ENCODE measurements at regions not wholly inside any gene's neighbourhood (a gene's known extent, or its start where the extent isn't known, plus 50 kb on each side); places are given as distances from the start of the nearest gene placed in this dataset.

GRCh38 chr5:107072967-107073366 is 597.8 kb downstream of the EFNA5 start:
- H3K4me1 ChIP-seq (ENCODE audit: control insufficient read depth in 2 of 2, insufficient read depth in 2 of 2, low read length in 2 of 2), result no peaks in the 10 kb centered on the region
- no peak overlapping the region for H3K27ac ChIP-seq (ENCODE audit: low read depth in 2 of 2, low read length in 2 of 2)
- H3K27me3 ChIP-seq (ENCODE audit: control insufficient read depth in 2 of 2, insufficient read depth in 2 of 2, low read length in 2 of 2), result no peaks in the 10 kb centered on the region
- no peaks in the 10 kb centered on the region for H3K36me3 ChIP-seq (ENCODE audit: control insufficient read depth in 2 of 2, insufficient read depth in 2 of 2, low read length in 2 of 2)
- no peak overlapping the region for H3K9ac ChIP-seq (ENCODE audit: low read depth in 1 of 2, low read length in 2 of 2)
- H3K4me3 ChIP-seq (ENCODE audit: low read length in 2 of 2), result no peak overlapping the region
- H3K9me3 ChIP-seq (ENCODE audit: control insufficient read depth in 2 of 2, low read length in 2 of 2), result peaks cover 0 to 2% of the 10 kb centered on the region in 2 donors

- Histone ChIP-seq H3K9me3 (ENCODE audit: control insufficient read depth in 2 of 2, low read length in 2 of 2) (peaks cover 0 to 2% of the 10 kb centered on the region in 2 donors), H3K4me1 (ENCODE audit: control insufficient read depth in 2 of 2, insufficient read depth in 2 of 2, low read length in 2 of 2) (no peaks in the 10 kb centered on the region), H3K27me3 (ENCODE audit: control insufficient read depth in 2 of 2, insufficient read depth in 2 of 2, low read length in 2 of 2) (no peaks in the 10 kb centered on the region), H3K9ac (ENCODE audit: low read depth in 1 of 2, low read length in 2 of 2) (no peak overlapping the region), H3K4me3 (ENCODE audit: low read length in 2 of 2) (no peak overlapping the region), H3K27ac (ENCODE audit: low read depth in 2 of 2, low read length in 2 of 2) (no peak overlapping the region), H3K36me3 (ENCODE audit: control insufficient read depth in 2 of 2, insufficient read depth in 2 of 2, low read length in 2 of 2) (no peaks in the 10 kb centered on the region)
Observed at GRCh38 chr5:107072440-107072839, 598.3 kb downstream of the EFNA5 start.

GRCh38 chr5:107068782-107069181 is 602.0 kb downstream of the EFNA5 start:
- H3K36me3 ChIP-seq (ENCODE audit: control insufficient read depth in 2 of 2, insufficient read depth in 2 of 2, low read length in 2 of 2), result no peaks in the 10 kb centered on the region
- H3K9ac ChIP-seq (ENCODE audit: low read depth in 1 of 2, low read length in 2 of 2), result no peak overlapping the region
- H3K27ac ChIP-seq (ENCODE audit: low read depth in 2 of 2, low read length in 2 of 2), result no peak overlapping the region
- H3K9me3 ChIP-seq (ENCODE audit: control insufficient read depth in 2 of 2, low read length in 2 of 2), result peaks cover 0 to 2% of the 10 kb centered on the region in 2 donors
- no peak overlapping the region for H3K4me3 ChIP-seq (ENCODE audit: low read length in 2 of 2)
- no peaks in the 10 kb centered on the region for H3K4me1 ChIP-seq (ENCODE audit: control insufficient read depth in 2 of 2, insufficient read depth in 2 of 2, low read length in 2 of 2)
- H3K27me3 ChIP-seq (ENCODE audit: control insufficient read depth in 2 of 2, insufficient read depth in 2 of 2, low read length in 2 of 2), result no peaks in the 10 kb centered on the region

GRCh38 chr5:107067395-107067794 is 603.3 kb downstream of the EFNA5 start:
- no peaks in the 10 kb centered on the region for H3K4me1 ChIP-seq (ENCODE audit: control insufficient read depth in 2 of 2, insufficient read depth in 2 of 2, low read length in 2 of 2)
- H3K27me3 ChIP-seq (ENCODE audit: control insufficient read depth in 2 of 2, insufficient read depth in 2 of 2, low read length in 2 of 2), result no peaks in the 10 kb centered on the region
- no peaks in the 10 kb centered on the region for H3K36me3 ChIP-seq (ENCODE audit: control insufficient read depth in 2 of 2, insufficient read depth in 2 of 2, low read length in 2 of 2)
- H3K4me3 ChIP-seq (ENCODE audit: low read length in 2 of 2), result no peak overlapping the region
- H3K9me3 ChIP-seq (ENCODE audit: control insufficient read depth in 2 of 2, low read length in 2 of 2), result peaks cover 0 to 2% of the 10 kb centered on the region in 2 donors
- H3K9ac ChIP-seq (ENCODE audit: low read depth in 1 of 2, low read length in 2 of 2), result no peak overlapping the region
- H3K27ac ChIP-seq (ENCODE audit: low read depth in 2 of 2, low read length in 2 of 2), result no peak overlapping the region

- H3K4me3 ChIP-seq (ENCODE audit: low read length in 2 of 2), result no peak overlapping the region
- H3K36me3 ChIP-seq (ENCODE audit: control insufficient read depth in 2 of 2, insufficient read depth in 2 of 2, low read length in 2 of 2), result no peaks in the 10 kb centered on the region
- H3K27me3 ChIP-seq (ENCODE audit: control insufficient read depth in 2 of 2, insufficient read depth in 2 of 2, low read length in 2 of 2), result no peaks in the 10 kb centered on the region
- H3K4me1 ChIP-seq (ENCODE audit: control insufficient read depth in 2 of 2, insufficient read depth in 2 of 2, low read length in 2 of 2), result no peaks in the 10 kb centered on the region
- no peak overlapping the region for H3K9ac ChIP-seq (ENCODE audit: low read depth in 1 of 2, low read length in 2 of 2)
- no peak overlapping the region for H3K27ac ChIP-seq (ENCODE audit: low read depth in 2 of 2, low read length in 2 of 2)
- H3K9me3 ChIP-seq (ENCODE audit: control insufficient read depth in 2 of 2, low read length in 2 of 2), result no peaks in the 10 kb centered on the region
Observed at GRCh38 chr5:107063511-107063910, 607.2 kb downstream of the EFNA5 start.

GRCh38 chr5:107058803-107059202 is 611.9 kb downstream of the EFNA5 start:
- Histone ChIP-seq H3K36me3 (ENCODE audit: control insufficient read depth in 2 of 2, insufficient read depth in 2 of 2, low read length in 2 of 2) (no peaks in the 10 kb centered on the region), H3K9me3 (ENCODE audit: control insufficient read depth in 2 of 2, low read length in 2 of 2) (no peaks in the 10 kb centered on the region), H3K4me3 (ENCODE audit: low read length in 2 of 2) (no peak overlapping the region), H3K27ac (ENCODE audit: low read depth in 2 of 2, low read length in 2 of 2) (no peak overlapping the region), H3K9ac (ENCODE audit: low read depth in 1 of 2, low read length in 2 of 2) (no peak overlapping the region), H3K4me1 (ENCODE audit: control insufficient read depth in 2 of 2, insufficient read depth in 2 of 2, low read length in 2 of 2) (no peaks in the 10 kb centered on the region), H3K27me3 (ENCODE audit: control insufficient read depth in 2 of 2, insufficient read depth in 2 of 2, low read length in 2 of 2) (no peaks in the 10 kb centered on the region)

GRCh38 chr5:107058235-107058634 is 612.5 kb downstream of the EFNA5 start:
- Histone ChIP-seq H3K27me3 (ENCODE audit: control insufficient read depth in 2 of 2, insufficient read depth in 2 of 2, low read length in 2 of 2) (no peaks in the 10 kb centered on the region), H3K9me3 (ENCODE audit: control insufficient read depth in 2 of 2, low read length in 2 of 2) (no peaks in the 10 kb centered on the region), H3K4me3 (ENCODE audit: low read length in 2 of 2) (no peak overlapping the region), H3K4me1 (ENCODE audit: control insufficient read depth in 2 of 2, insufficient read depth in 2 of 2, low read length in 2 of 2) (no peaks in the 10 kb centered on the region), H3K36me3 (ENCODE audit: control insufficient read depth in 2 of 2, insufficient read depth in 2 of 2, low read length in 2 of 2) (no peaks in the 10 kb centered on the region), H3K9ac (ENCODE audit: low read depth in 1 of 2, low read length in 2 of 2) (no peak overlapping the region), H3K27ac (ENCODE audit: low read depth in 2 of 2, low read length in 2 of 2) (no peak overlapping the region)

GRCh38 chr5:107056278-107056677 is 614.5 kb downstream of the EFNA5 start:
- Histone ChIP-seq H3K9me3 (ENCODE audit: control insufficient read depth in 2 of 2, low read length in 2 of 2) (no peaks in the 10 kb centered on the region), H3K27ac (ENCODE audit: low read depth in 2 of 2, low read length in 2 of 2) (no peak overlapping the region), H3K4me3 (ENCODE audit: low read length in 2 of 2) (no peak overlapping the region), H3K9ac (ENCODE audit: low read depth in 1 of 2, low read length in 2 of 2) (no peak overlapping the region), H3K4me1 (ENCODE audit: control insufficient read depth in 2 of 2, insufficient read depth in 2 of 2, low read length in 2 of 2) (no peaks in the 10 kb centered on the region), H3K27me3 (ENCODE audit: control insufficient read depth in 2 of 2, insufficient read depth in 2 of 2, low read length in 2 of 2) (no peaks in the 10 kb centered on the region), H3K36me3 (ENCODE audit: control insufficient read depth in 2 of 2, insufficient read depth in 2 of 2, low read length in 2 of 2) (no peaks in the 10 kb centered on the region)

- Histone ChIP-seq H3K27me3 (ENCODE audit: control insufficient read depth in 2 of 2, insufficient read depth in 2 of 2, low read length in 2 of 2) (no peaks in the 10 kb centered on the region), H3K4me3 (ENCODE audit: low read length in 2 of 2) (no peak overlapping the region), H3K27ac (ENCODE audit: low read depth in 2 of 2, low read length in 2 of 2) (no peak overlapping the region), H3K9ac (ENCODE audit: low read depth in 1 of 2, low read length in 2 of 2) (no peak overlapping the region), H3K36me3 (ENCODE audit: control insufficient read depth in 2 of 2, insufficient read depth in 2 of 2, low read length in 2 of 2) (no peaks in the 10 kb centered on the region), H3K9me3 (ENCODE audit: control insufficient read depth in 2 of 2, low read length in 2 of 2) (no peaks in the 10 kb centered on the region), H3K4me1 (ENCODE audit: control insufficient read depth in 2 of 2, insufficient read depth in 2 of 2, low read length in 2 of 2) (no peaks in the 10 kb centered on the region)
Observed at GRCh38 chr5:107047048-107047447, 623.7 kb downstream of the EFNA5 start.

- no peaks in the 10 kb centered on the region for H3K9me3 ChIP-seq (ENCODE audit: control insufficient read depth in 2 of 2, low read length in 2 of 2)
- no peaks in the 10 kb centered on the region for H3K4me1 ChIP-seq (ENCODE audit: control insufficient read depth in 2 of 2, insufficient read depth in 2 of 2, low read length in 2 of 2)
- no peak overlapping the region for H3K9ac ChIP-seq (ENCODE audit: low read depth in 1 of 2, low read length in 2 of 2)
- no peaks in the 10 kb centered on the region for H3K27me3 ChIP-seq (ENCODE audit: control insufficient read depth in 2 of 2, insufficient read depth in 2 of 2, low read length in 2 of 2)
- no peak overlapping the region for H3K27ac ChIP-seq (ENCODE audit: low read depth in 2 of 2, low read length in 2 of 2)
- H3K4me3 ChIP-seq (ENCODE audit: low read length in 2 of 2), result no peak overlapping the region
- no peaks in the 10 kb centered on the region for H3K36me3 ChIP-seq (ENCODE audit: control insufficient read depth in 2 of 2, insufficient read depth in 2 of 2, low read length in 2 of 2)
Observed at GRCh38 chr5:107043665-107044064, 627.1 kb downstream of the EFNA5 start.

GRCh38 chr5:107040907-107041306 is 629.8 kb downstream of the EFNA5 start:
- Histone ChIP-seq H3K9me3 (ENCODE audit: control insufficient read depth in 2 of 2, low read length in 2 of 2) (no peaks in the 10 kb centered on the region), H3K4me3 (ENCODE audit: low read length in 2 of 2) (no peak overlapping the region), H3K9ac (ENCODE audit: low read depth in 1 of 2, low read length in 2 of 2) (no peak overlapping the region), H3K36me3 (ENCODE audit: control insufficient read depth in 2 of 2, insufficient read depth in 2 of 2, low read length in 2 of 2) (no peaks in the 10 kb centered on the region), H3K4me1 (ENCODE audit: control insufficient read depth in 2 of 2, insufficient read depth in 2 of 2, low read length in 2 of 2) (no peaks in the 10 kb centered on the region), H3K27ac (ENCODE audit: low read depth in 2 of 2, low read length in 2 of 2) (no peak overlapping the region), H3K27me3 (ENCODE audit: control insufficient read depth in 2 of 2, insufficient read depth in 2 of 2, low read length in 2 of 2) (no peaks in the 10 kb centered on the region)
